Psoas muscle (tissue), 7 donors: ENCODE measurements at regions not wholly inside any gene's neighbourhood (a gene's known extent, or its start where the extent isn't known, plus 50 kb on each side); places are given as distances from the start of the nearest gene placed in this dataset.

Source experiments
- ATAC-seq, 4 donors: fragments of 200-7000 bp; cut with Tn5 transposase; one replicate each; pipeline ENCODE4 v1.9.1; 2020; ENCODE audit warnings: moderate library complexity in 3 of 4, mild to moderate bottlenecking in 2 of 4
- DNase-seq, 2 donors: peaks; one replicate each; pipeline ENCODE4 v3.0.0-alpha.2; 2020
- H3K27ac ChIP-seq: fragments of 200-600 bp; one replicate; pipeline ENCODE4 v1.8.0; 2022
- H3K27me3 ChIP-seq, 3 donors: fragments of 200-600 bp in 1 of 3; one replicate each; pipeline versions ENCODE4 v1.6.1 to v1.8.0; 2013 to 2022; ENCODE audit warnings: low read length in 2 of 3, mild to moderate bottlenecking in 2 of 3, moderate library complexity in 1 of 3; ENCODE audit not compliant: insufficient read depth in 3 of 3
- H3K36me3 ChIP-seq, 2 donors: fragments of 200-600 bp in 1 of 2; one replicate each; pipeline versions ENCODE4 v1.6.1 to v1.8.0; 2013 to 2022; ENCODE audit warnings: low read depth in 1 of 2, mild to moderate bottlenecking in 1 of 2, moderate library complexity in 1 of 2; ENCODE audit not compliant: insufficient read depth in 1 of 2
- H3K4me1 ChIP-seq: fragments of 200-600 bp; one replicate; pipeline ENCODE4 v1.8.0; 2022
- H3K4me3 ChIP-seq: fragments of 200-600 bp; one replicate; pipeline ENCODE4 v1.8.0; 2022; ENCODE audit warnings: mild to moderate bottlenecking
- H3K9me3 ChIP-seq: fragments of 200-600 bp; one replicate; pipeline ENCODE4 v1.8.0; 2022
- WGBS, 3 donors: extraction: QIAGEN DNeasy Blood & Tissue Kit; methylation state at CpG; one replicate each; pipeline versions ENCODE4 v1.1.6 to v1.1.7; 2013; 5-methylcytosine and 5-hydroxymethylcytosine counted together
- intact Hi-C, 2 donors: fragments of 100-400 bp; cut with DNase I; formaldehyde crosslinking; loops; one replicate each; pipeline versions ENCODE4 v1.11.0 to v1.14.2; 2022
- TF ChIP-seq, protein P1 (sequence below): fragments of 200-600 bp; IDR thresholded peaks from one replicate; pipeline ENCODE4 v1.8.0; 2022; ENCODE audit warnings: antibody characterized with exemption
- donor health status: healthy with polysubstance abuse.
- donor health status: DM: no; HTN: no; CAD: no; lungs with moderate emphysema.
- donor health status: Bipolar disorder and iron deficiency.
- donor health status: healthy.
- donor health status: DM: yes; HTN: yes; CAD: no.
- donor health status: DM: no; HTN: no; CAD: no.
- donor health status: DM: yes; HTN: yes; CAD: no.

DNA sequence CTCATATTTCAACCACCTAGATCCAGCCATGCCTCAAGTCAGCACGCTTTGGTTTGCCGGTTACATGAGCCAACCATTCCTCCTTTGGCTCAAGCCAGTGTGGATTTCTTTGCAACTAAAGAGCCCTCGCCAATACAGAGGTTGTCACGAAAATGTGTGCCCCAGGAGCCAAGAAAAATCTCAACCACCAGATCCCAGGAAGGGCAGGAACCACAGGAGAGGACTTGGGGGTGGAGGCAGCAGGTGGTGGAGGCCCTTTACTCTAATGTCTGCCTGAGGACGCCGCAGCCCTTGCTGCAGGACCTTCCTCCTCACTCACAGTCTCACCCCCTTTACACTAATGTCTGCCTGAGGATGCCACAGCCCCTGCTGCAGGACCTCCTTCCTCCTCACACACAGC lies 144.8 kb upstream of the PHACTR3 start:
- TF ChIP-seq, protein P1, sequence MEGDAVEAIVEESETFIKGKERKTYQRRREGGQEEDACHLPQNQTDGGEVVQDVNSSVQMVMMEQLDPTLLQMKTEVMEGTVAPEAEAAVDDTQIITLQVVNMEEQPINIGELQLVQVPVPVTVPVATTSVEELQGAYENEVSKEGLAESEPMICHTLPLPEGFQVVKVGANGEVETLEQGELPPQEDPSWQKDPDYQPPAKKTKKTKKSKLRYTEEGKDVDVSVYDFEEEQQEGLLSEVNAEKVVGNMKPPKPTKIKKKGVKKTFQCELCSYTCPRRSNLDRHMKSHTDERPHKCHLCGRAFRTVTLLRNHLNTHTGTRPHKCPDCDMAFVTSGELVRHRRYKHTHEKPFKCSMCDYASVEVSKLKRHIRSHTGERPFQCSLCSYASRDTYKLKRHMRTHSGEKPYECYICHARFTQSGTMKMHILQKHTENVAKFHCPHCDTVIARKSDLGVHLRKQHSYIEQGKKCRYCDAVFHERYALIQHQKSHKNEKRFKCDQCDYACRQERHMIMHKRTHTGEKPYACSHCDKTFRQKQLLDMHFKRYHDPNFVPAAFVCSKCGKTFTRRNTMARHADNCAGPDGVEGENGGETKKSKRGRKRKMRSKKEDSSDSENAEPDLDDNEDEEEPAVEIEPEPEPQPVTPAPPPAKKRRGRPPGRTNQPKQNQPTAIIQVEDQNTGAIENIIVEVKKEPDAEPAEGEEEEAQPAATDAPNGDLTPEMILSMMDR: no peak
- Histone ChIP-seq H3K27ac (no peak overlapping the region), H3K9me3 (no peaks in the 10 kb centered on the region)

GRCh38 chr20:59460352-59460751 lies 144.0 kb upstream of the PHACTR3 start:
- TF ChIP-seq, protein P1: no peak
- peaks cover 0 to 1% (median 0%) of the 10 kb centered on the region in 3 donors for H3K27me3 ChIP-seq
- no peaks in the 10 kb centered on the region for H3K4me1 ChIP-seq
- H3K9me3 ChIP-seq: no peaks in the 10 kb centered on the region
- no peaks in the 10 kb centered on the region for H3K36me3 ChIP-seq
- no peak overlapping the region for H3K27ac ChIP-seq
- no peak overlapping the region for H3K4me3 ChIP-seq
- ATAC-seq (no peak), DNase-seq (no peak)
- WGBS, 3 donors: 72 to 80% (median 80%) methylated on average over 9 of the region's 9 CpGs
- intact Hi-C loops: no loop called here

More for the DNA sequence above, 144.8 kb upstream of the PHACTR3 start:
- intact Hi-C loops: no loop called here
- DNase-seq: no peak
- no peak for ATAC-seq
- Histone ChIP-seq H3K4me3 (no peak overlapping the region), H3K4me1 (no peaks in the 10 kb centered on the region), H3K27me3 (peaks cover 0 to 1% (median 0%) of the 10 kb centered on the region in 3 donors), H3K36me3 (no peaks in the 10 kb centered on the region)
- WGBS, 3 donors: 84 to 95% (median 86%) methylated on average over 6 of the region's 6 CpGs

DNA sequence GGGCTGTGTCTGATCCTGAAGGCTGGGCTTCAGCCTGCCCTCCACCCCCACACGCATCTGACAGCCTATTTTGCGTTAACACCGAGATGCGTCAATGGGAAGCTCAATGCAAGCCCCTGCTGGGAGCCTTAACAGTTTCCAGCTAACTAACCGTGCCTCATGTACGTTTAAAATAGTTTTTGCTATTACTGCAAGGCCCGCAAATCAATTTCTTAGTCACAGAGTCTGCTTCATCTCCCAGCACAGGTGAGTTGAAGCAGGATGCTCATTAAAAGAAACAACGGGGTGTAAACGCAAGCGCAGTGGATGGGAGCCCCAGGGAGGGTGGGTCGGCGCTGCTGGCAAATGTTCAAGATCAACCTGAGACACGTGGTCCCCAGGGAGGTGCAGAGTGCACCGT lies 142.8 kb upstream of the PHACTR3 start:
- Histone ChIP-seq H3K27me3 (peaks cover 0 to 1% (median 0%) of the 10 kb centered on the region in 3 donors), H3K4me1 (no peaks in the 10 kb centered on the region), H3K4me3 (no peak overlapping the region), H3K36me3 (no peaks in the 10 kb centered on the region), H3K9me3 (no peaks in the 10 kb centered on the region), H3K27ac (no peak overlapping the region)
- WGBS, 3 donors: 74 to 75% (median 75%) methylated on average over 14 of the region's 14 CpGs
- intact Hi-C loops: no loop called here
- ATAC-seq (no peak), DNase-seq (no peak)
- TF ChIP-seq, protein P1: no peak

- intact Hi-C loops: no loop called here
- Histone ChIP-seq H3K27me3 (peaks cover 0 to 1% (median 0%) of the 10 kb centered on the region in 3 donors), H3K4me3 (no peak overlapping the region), H3K9me3 (no peaks in the 10 kb centered on the region), H3K27ac (no peak overlapping the region), H3K4me1 (no peaks in the 10 kb centered on the region), H3K36me3 (no peaks in the 10 kb centered on the region)
- DNase-seq: no peak
- TF ChIP-seq, protein P1: no peak
- WGBS, 3 donors: 73 to 89% (median 83%) methylated on average over 9 to 10 of the region's 10 CpGs
- no peak for ATAC-seq
Observed at GRCh38 chr20:59462249-59462648, 142.1 kb upstream of the PHACTR3 start.

- Histone ChIP-seq H3K27me3 (peaks cover 0 to 1% (median 0%) of the 10 kb centered on the region in 3 donors), H3K4me3 (no peak overlapping the region), H3K4me1 (no peaks in the 10 kb centered on the region), H3K9me3 (no peaks in the 10 kb centered on the region), H3K27ac (no peak overlapping the region), H3K36me3 (no peaks in the 10 kb centered on the region)
- DNase-seq (no peak), ATAC-seq (no peak)
- 72 to 79% (median 79%) methylated on average over 2 of the region's 2 CpGs for WGBS, 3 donors
- intact Hi-C loops: no loop called here
- TF ChIP-seq, protein P1: no peak
Observed at GRCh38 chr20:59463541-59463940, 140.8 kb upstream of the PHACTR3 start.
